Ramos (cell line): ENCODE measurements at regions not wholly inside any gene's neighbourhood (a gene's known extent, or its start where the extent isn't known, plus 50 kb on each side); places are given as distances from the start of the nearest gene placed in this dataset.

Experiments
- in situ Hi-C: fragments of 300-500 bp; cut with MboI; formaldehyde crosslinking; loops from one replicate; pipeline ENCODE4 v1.14.3; 2022; ENCODE audit warnings: low sequenced_read_pairs; ENCODE audit not compliant: unreplicated experiment

DNA sequence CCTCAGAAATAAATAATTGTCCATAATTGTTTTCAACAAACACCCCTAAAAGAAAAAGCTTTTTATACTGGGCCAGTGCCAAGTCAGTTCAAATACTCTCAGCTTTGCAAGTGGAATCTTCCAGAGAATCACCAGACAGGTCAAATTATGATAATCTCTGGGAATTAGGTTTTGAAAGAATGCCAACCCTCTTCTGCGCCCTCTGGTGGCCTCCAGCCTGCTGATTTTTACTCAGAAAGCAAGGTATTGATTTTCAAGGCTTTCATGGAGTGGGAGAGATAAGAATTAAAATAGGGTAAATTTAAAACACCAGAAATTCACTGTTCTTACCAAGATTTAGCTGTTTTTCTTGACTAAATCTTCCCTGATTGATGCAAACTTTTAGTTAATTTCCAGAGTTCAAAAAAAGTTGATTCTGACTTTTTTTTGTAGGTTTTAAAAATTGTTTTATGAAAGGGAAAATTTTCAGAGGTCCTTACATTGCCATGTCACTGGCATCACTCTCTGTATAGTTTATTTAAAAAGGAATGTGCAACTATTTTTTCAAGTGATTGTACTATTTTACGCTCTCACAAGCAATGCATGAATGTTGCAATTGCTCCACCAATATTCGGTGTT lies 282.9 kb upstream of the TNP1 start:
- in situ Hi-C loops, result no loop called here

DNA sequence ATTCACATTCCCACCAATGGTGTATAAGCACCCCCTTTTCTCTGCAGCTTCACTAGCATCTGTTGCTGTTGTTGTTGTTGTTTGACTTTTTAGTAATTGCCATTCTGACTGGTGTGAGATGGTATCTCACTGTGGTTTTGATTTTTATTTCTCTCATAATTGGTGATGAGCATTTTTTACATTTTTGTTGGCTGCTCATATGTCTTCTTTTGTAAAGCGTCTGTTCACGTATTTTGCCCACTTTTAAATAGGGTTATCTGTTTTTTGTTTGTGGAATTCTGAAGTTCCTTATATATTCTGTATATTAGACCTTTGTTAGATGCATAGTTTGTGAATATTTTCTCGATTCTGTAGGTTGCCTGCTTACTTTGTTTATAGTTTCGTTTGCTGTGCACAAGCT lies 278.4 kb upstream of the TNP1 start:
- in situ Hi-C loops, result no loop called here

DNA sequence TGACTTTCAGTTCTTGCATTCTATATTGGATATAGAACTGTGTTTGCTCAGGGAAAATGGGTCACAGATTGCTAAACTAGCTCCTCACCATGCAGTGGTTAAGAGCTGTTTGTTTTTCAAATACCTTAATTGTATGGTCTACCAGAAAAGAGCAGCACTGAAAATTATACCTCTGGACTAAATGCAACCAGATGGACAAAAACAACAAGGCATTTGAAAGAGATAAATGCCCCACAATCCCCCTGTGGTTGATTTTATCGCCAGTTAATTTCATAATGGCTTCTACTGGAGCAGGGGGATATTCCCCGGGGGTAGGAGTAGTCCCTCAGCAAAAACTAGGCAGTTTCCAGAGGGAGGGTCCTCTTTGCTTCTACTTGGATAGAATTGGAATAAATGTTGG lies 267.9 kb upstream of the TNP1 start:
- in situ Hi-C loops, result no loop called here

DNA sequence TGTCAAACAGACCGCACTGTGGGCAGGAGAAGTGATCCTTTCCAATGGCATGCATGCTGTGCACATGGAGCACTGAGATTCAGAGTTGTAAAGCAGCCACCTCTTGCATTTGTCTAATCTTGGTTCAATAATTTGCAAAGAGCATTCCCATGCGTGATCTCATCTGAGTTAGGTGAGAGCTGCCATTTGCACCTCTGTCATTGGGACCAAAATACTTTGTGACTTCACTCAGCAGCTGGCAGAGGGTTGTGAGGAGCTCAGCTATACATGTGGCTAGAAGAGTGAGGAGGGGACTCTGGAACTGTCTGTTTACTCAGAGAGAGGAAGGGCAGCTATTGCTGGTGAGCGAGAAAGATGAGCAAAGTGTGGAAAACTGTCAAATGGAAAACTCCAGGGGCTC lies 265.1 kb upstream of the TNP1 start:
- in situ Hi-C loops, result no loop called here

DNA sequence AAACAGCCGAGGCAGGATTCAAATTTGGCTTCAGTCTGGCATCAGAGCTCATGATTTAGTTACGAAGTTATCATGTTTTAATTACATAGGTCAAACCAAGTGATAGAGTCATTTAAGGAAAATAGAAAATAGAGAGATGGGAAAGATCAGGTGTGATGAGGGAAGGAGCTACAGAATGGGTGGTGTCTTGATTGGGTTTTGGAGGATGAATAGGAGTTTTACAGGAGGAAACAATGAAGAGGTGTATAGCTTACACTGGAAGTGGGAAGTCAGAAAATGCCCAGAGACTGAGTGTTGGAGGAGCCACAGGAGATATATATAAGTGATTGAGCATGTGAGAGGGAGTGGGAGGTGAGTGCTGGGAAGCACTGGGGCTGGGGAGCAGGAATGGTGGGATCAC lies 264.2 kb upstream of the TNP1 start:
- in situ Hi-C loops, result no loop called here

DNA sequence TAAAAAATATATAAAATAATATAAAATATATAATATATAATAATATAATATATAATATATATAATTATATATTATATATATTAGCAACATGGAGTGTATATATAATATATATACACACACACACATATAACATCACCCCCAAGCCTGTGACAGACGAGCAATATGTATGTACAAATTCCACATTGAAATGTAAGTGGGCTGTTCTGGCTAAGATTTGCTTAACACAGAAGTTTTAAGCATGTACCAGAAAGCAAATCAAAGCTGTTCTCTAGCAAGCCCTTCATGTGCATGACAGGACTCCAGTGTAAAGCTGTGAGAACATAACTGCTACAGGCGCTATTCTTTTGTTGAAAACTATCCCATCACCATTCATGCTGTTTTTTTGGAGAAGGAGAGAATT lies 261.7 kb upstream of the TNP1 start:
- in situ Hi-C loops, result no loop called here

DNA sequence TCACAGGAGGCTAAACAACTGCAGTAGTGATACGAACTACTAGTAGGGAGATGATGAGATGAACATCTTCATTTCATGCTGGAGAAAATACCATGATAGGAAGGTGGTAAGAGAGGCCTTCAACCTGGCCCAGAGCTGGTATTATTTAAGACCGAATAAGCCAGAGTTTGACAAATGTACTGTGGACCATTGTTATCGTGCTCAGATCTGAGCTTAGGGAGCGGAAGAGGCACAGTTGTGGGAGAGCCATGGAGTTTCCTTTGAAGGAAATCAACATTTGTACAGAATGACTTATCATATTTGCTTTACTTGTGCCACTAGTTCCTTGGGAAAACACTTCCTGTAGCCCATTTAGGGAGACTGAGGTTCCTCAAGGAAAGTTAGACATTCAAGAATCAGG lies 260.6 kb upstream of the TNP1 start:
- in situ Hi-C loops, result no loop called here

DNA sequence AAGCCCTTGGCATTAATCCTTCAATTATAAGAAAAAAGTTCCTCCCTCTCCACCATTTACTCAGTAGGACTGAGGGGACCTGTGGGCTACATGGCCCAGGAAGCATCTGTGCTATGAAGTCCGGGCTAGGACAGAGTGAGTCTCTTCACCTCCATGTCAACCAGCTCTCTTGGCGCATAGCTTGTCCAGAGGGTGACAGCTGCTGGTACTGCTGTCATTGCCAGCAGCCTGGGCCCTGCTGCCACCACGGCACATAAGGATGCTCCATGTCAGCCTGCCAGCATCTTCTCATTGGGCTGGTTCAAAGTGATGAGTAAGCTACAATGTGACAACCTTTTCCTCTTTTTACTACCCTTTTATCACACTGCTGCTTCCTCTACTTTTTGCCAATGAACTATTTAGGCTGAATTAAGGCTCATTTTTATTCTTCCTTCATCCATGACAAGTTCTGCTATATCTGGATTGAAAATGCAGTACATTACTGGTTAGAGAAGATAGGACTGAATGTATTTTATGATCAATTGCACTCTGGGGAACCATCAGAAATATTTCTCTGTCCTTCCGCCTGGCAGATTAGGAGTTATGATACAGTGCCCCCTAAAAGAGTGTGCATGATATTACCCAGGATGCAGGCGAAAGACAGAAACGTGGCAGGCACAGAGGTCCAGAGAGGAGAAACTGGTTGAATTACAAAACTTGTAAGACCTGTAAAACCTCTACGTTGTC lies 258.9 kb upstream of the TNP1 start:
- in situ Hi-C loops, result no loop called here

DNA sequence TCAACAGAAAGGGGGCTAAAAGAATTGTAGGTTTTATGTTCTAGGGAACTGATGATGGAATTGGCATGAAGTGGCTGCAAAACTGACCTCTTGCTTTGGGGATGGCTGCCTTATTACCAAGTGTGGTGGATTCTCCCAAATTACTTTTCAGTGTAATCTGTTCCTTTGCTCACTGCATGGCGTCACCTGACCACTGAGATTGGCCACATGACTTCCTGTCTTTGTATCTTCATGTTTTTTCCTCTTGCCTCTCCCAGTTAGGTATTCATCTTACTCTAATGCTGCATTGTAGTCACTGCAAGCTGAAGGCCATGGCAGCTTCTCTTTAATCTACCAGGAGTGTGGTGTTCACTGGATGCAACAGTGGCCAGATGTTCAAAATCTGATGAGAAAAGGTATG lies 257.7 kb upstream of the TNP1 start:
- in situ Hi-C loops, result no loop called here

DNA sequence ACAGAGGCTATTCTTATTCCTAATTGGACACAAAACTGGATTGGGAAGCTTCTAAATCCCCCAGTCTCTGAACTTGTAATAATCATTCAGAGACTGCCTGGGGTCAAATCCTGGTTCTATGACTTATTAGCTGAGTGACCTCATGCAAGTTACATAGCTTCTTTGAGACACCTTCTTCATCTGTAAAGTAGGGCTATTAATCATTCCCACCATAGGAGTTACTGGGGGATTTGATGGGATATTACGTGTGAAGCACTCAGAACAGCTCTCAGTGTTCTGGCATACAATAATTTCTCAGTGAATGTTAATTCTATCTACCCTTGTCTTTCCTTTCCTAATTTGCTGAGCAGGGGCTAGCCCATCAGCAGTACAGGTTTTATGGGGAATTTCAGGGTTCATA lies 256.7 kb upstream of the TNP1 start:
- in situ Hi-C loops, result no loop called here

DNA sequence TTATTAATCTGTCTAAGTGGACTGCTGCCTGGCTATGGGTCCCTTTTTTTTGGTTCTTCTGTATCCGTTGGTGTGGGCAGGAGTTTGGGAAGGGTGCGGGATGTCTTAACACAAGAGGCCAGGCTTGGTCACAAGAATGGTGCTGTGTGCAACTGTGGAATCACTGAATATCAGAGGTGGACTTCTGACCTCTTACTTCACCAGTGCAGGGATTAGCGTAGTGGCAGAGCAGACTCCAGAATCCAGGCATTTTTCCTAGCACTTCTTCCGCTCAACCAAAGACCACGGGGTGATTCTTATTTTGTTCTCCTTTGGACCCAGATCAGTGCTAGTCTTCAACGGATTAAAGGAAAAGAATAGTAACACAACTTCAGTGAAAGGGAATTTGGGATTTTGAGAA lies 254.3 kb upstream of the TNP1 start:
- in situ Hi-C loops, result no loop called here

DNA sequence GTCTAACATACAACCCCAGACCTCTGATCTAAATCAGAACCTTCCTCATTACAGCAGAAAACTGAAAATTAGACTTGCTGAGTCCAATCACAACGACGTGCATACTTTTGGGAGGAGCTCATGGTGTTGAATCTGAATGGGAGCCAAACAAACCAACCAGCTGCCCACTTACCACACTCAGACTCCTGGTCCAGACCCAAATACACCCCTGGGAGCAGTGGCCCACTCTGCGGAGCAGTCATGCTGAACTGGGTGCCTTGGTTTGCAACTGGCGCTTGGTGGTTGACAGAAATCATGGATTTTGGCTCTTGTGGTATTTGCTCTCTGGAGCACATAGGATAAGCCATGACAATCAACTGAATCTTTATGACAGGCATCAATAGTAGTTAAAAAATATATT lies 253.6 kb upstream of the TNP1 start:
- in situ Hi-C loops, result no loop called here

DNA sequence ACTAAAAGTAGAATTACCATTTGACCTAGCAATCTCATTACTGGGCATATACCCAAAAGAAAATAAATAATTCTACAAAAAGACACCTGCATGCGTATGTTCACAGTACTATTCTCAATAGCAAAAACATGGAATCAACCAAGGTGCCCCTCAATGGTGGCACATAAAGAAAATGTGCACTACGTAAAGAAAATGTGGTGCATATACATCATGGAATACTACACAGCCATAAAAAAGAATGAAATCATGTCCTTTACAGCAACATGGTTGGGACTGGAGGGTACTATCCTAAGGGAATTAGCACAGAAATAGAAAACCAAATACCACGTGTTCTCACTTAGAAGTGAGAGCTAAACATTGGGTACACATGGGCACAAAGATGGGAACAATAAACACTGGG lies 250.7 kb upstream of the TNP1 start:
- in situ Hi-C loops, result no loop called here

DNA sequence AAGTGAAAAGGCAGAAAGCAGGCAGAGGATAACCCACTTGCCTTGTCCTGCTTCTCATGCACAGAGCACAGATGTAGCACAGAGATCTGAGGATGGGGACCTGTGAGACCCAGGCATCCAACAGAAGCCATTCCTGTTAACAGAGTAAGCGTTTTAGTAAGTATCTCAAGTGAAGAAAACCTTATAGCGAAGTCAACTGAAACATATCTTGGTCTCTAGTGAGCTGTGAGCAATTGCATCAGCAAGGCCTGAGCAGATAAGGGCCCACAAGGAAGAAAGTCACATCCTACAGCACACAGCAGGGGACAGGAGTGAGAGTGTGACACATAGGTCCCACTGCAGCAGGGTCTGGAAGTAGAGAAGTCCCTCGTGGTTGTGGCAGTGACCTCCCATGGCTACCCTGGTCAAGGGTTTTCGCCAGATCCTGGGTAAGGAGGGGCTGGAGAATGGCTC lies 248.7 kb upstream of the TNP1 start:
- in situ Hi-C loops, result no loop called here

DNA sequence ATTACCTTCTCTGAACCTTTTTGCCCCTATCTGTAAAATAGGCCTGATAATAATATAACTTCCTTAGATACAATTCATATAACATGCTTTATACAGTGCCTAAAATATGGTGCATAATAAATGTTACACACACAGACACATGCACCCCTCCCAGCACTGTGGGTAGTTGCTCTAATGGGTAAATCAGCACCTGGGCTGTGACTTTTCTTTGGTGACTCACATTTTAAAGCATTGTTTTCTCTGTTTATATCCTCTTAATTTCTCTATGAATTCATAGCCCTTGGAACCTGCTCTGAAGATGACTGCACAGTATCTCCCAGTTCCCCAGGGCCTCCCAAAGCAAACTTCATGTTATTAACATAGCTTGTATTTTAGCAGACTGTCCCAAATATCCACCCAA lies 248.2 kb upstream of the TNP1 start:
- in situ Hi-C loops, result no loop called here

DNA sequence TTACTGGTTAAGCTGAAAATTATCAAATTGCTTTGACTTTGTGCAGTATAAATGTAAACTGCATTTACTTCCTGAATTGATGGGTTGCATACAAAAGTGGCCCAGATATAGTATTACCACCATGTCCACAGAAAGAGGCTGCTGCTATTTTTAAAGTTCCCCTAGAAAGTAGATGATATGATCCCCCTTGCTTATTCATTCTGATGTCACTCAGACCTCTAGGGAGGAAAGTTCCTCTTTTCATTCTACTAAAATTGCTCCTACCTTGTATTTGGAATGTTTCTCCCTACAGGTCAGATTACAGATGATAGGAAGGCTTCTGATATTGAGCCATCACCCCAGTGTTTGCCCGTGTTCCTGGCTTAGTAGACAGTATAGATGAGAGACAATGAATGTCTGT lies 247.6 kb upstream of the TNP1 start:
- in situ Hi-C loops, result no loop called here

DNA sequence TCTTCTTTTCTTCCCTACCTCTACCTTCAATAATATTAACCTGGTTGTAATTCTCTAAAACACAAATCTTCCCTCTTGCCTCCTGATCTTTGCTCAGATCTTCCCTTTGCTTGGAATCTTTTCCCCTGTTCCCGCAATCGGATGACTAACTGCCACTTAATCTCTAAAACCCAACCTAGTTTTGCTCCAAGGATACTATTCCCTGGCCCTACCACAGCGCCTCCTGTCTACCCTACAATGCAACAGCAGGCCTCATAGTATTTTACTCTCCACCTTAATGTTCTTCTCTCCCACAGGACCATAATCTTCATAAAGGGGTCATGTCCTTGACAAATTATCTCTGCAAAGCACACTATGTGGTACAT lies 246.8 kb upstream of the TNP1 start:
- in situ Hi-C loops, result no loop called here

DNA sequence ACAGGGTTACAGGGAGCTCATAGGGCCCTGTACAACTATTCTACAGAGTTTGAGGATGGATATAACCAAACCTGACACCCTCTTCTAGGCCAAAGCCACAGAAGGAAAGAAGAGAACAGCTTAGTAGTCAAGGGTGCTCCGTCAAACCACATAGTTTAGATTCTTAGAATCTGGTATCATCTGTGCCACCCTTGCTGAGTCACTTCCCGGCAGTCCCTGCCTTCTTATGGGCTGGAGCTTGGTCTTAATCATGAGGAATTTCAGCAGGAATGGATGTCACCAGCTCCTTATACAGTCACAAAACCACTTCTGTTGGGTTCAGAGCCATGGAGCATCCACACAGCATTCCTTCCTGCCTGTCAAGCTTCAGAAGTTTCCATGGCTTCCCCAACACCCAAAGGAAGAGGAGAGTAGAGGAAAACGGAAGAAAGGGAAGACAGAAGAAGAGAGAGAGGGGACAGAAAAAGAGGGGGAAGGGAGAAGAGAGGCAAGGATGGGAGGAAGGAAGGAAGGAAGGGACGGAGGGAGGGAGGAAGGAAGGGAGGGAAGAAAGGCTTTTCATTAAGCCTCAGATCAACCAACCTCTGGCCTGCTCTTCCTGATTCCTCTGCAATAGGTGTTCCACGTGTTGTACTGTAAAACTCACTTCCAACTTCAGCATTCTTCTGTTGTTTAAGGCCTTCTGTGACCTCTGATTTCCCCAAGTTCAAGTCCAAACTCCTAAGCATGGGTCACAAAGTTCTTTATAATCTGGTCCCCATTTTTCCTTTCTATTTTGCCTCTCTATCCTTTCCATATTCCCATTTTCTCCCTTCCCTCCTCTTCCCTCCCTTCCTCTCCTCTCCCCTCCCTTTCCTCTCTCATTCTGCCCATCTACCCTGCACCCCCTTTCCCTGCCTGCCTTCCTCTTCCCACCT lies 246.1 kb upstream of the TNP1 start:
- in situ Hi-C loops, result no loop called here

DNA sequence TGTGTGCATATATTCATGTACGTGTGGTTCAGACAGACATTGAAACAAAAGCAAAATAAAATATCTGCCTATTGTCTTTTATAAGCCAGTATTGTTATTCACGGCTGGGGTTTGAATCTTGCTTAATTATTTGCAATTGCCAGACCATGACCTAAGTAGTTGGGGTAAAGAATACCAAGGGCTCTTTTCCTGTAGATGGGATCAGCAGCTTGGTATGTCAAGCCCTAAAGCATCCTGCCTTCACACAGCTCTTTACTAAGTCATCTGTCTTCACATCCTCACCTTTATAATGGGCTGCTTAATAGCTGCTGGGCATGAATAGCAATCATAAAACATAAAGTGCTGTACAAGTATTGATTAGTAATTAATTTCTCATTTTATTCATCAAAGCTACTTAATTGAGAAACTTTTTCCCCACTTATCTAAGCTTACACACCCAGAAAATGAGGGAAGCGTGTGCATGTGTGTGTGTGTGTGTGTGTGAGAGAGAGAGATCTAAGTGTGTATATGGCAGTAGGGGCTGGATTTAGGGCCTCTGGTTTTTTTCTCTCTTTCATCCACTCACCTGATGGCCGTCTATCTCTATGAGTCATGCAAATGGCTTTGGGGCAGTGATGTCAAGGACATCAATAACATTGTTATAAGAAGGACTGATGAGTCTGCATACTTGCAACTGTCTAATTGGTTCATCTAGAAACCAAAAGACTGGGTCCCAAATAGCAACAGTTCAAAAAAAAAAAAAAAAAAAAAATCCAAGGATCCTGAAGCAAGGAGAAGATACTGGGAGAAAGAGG lies 244.1 kb upstream of the TNP1 start:
- in situ Hi-C loops, result no loop called here

DNA sequence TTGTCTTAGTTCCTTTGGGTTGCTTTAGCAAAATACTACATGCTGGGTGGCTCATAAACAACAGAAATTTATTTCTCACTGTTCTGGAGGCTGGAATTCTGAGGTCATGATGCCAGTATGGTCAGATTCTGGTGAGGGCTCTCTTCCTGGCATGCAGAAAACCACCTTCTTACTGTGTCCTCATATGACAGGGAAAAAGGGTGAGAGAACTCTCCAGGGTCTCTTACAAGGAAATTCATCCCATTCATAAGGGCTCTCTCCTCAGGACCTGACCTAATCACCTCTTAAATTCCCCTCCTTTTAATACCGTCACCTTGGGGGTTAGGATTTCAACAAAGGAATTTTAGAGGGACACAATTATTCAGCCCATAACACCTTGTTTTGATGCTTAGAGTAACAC lies 243.1 kb upstream of the TNP1 start:
- in situ Hi-C loops, result no loop called here

DNA sequence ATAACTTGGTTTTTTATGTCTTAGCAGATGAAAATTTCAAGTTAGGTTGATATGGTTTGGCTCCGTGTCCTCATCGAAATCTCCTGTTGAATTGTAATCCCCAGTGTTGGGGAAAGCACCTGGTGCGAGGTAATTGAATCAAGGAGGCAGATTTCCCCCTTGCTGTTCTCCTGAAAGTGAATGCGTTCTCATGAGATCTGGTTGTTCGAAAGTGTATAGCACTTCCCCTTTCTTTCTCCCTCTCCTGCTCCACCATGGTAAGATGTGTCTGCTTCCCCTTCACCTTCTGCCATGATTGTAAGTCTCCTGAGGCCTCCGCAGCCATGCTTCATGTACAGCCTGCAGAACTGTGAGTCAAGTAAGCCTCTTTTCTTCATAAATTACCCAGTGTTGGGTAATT lies 242.1 kb upstream of the TNP1 start:
- in situ Hi-C loops, result no loop called here
